CD14-positive monocyte (primary cell): ENCODE measurements at regions not wholly inside any gene's neighbourhood (a gene's known extent, or its start where the extent isn't known, plus 50 kb on each side); places are given as distances from the start of the nearest gene placed in this dataset.

Source experiments
- DNase-seq, 3 donors: peaks; one replicate each; pipeline ENCODE4 v3.0.0-alpha.2; 2011 to 2022
- H2AFZ ChIP-seq: 2 replicates; pipeline ENCODE4 v1.6.0; 2012; ENCODE audit warnings: mild to moderate bottlenecking, low read depth, low read length, inconsistent platforms; ENCODE audit not compliant: insufficient read depth, poor library complexity, severe bottlenecking
- H3K27ac ChIP-seq, 2 donors: 1 replicate in 1 of 2; 2 replicates in 1 of 2; pipeline ENCODE4 v1.5.1; 2012 to 2013; ENCODE audit warnings: low read length in 2 of 2, control low read depth in 1 of 2, inconsistent platforms in 1 of 2, low read depth in 1 of 2, mild to moderate bottlenecking in 1 of 2
- H3K27me3 ChIP-seq, 2 donors: one replicate each; pipeline versions ENCODE4 v1.6.0 to v1.6.1; 2011 to 2013; ENCODE audit warnings: low read length in 2 of 2; ENCODE audit not compliant: control insufficient read depth in 2 of 2, insufficient read depth in 2 of 2
- H3K36me3 ChIP-seq, 2 donors: replicated peaks in 1 of 2; 1 replicate in 1 of 2; 2 replicates in 1 of 2; pipeline versions ENCODE4 v1.5.1 to v1.6.1; 2012 to 2013; ENCODE audit warnings: low read length in 2 of 2, control low read depth in 1 of 2, inconsistent platforms in 1 of 2, mild to moderate bottlenecking in 1 of 2; ENCODE audit not compliant: insufficient read depth in 2 of 2, control insufficient read depth in 1 of 2
- H3K4me1 ChIP-seq, 2 donors: 1 replicate in 1 of 2; 2 replicates in 1 of 2; pipeline versions ENCODE4 v1.5.1 to v1.6.1; 2012 to 2013; ENCODE audit warnings: low read length in 2 of 2, control low read depth in 1 of 2, inconsistent platforms in 1 of 2, mild to moderate bottlenecking in 1 of 2, moderate library complexity in 1 of 2; ENCODE audit not compliant: insufficient read depth in 2 of 2, control insufficient read depth in 1 of 2
- H3K4me2 ChIP-seq: replicated peaks from 2 replicates; pipeline ENCODE3; 2012; ENCODE audit warnings: low read length, moderate library complexity, mild to moderate bottlenecking; ENCODE audit not compliant: poor library complexity, severe bottlenecking; ENCODE audit errors: extremely low read depth
- H3K4me3 ChIP-seq, 3 experiments: fragments of 200-600 bp in 1 of 3; sonication (generic) in 1 of 3; replicated peaks in 1 of 3; 1 replicate in 2 of 3; 2 replicates in 1 of 3; pipeline ENCODE4 v1.5.1; 2011 to 2013; ENCODE audit warnings: low read length in 3 of 3, mild to moderate bottlenecking in 3 of 3, control low read depth in 2 of 3, low read depth in 2 of 3, inconsistent platforms in 1 of 3, moderate library complexity in 1 of 3
- H3K79me2 ChIP-seq: 2 replicates; pipeline ENCODE4 v1.6.0; 2012; ENCODE audit warnings: mild to moderate bottlenecking, control low read depth, inconsistent platforms, low read length, moderate library complexity; ENCODE audit not compliant: insufficient read depth
- H3K9ac ChIP-seq: 2 replicates; pipeline ENCODE4 v1.6.0; 2017; ENCODE audit warnings: low read length, mild to moderate bottlenecking; ENCODE audit not compliant: insufficient read depth, poor library complexity, severe bottlenecking
- H3K9me3 ChIP-seq, 2 donors: replicated peaks in 1 of 2; 1 replicate in 1 of 2; 2 replicates in 1 of 2; pipeline versions ENCODE4 v1.5.1 to v1.6.1; 2012 to 2013; ENCODE audit warnings: low read length in 2 of 2, control low read depth in 1 of 2; ENCODE audit not compliant: control insufficient read depth in 1 of 2, insufficient read depth in 1 of 2
- H4K20me1 ChIP-seq: 2 replicates; pipeline ENCODE4 v1.6.0; 2012; ENCODE audit warnings: mild to moderate bottlenecking, low read length, control low read depth, moderate library complexity; ENCODE audit not compliant: insufficient read depth
- H3K27ac Mint-ChIP-seq, 7 donors: one replicate each; pipeline ENCODE4 v1.8.0; 2020; ENCODE audit warnings: mild to moderate bottlenecking in 7 of 7, mixed read lengths in 7 of 7, moderate library complexity in 6 of 7, inconsistent platforms in 2 of 7
- H3K27me3 Mint-ChIP-seq, 3 donors: one replicate each; pipeline ENCODE4 v1.8.0; 2021 to 2022; ENCODE audit warnings: low read depth in 3 of 3, mild to moderate bottlenecking in 3 of 3, mixed read lengths in 3 of 3, moderate library complexity in 3 of 3, inconsistent platforms in 1 of 3
- H3K36me3 Mint-ChIP-seq, 2 donors: one replicate each; pipeline ENCODE4 v1.8.0; 2020; ENCODE audit warnings: mixed read lengths in 2 of 2, inconsistent platforms in 1 of 2, mild to moderate bottlenecking in 1 of 2
- H3K4me1 Mint-ChIP-seq: one replicate; pipeline ENCODE4 v1.8.0; 2020; ENCODE audit warnings: mild to moderate bottlenecking, mixed read lengths
- H3K4me3 Mint-ChIP-seq, 2 donors: one replicate each; pipeline ENCODE4 v1.8.0; 2020; ENCODE audit warnings: mild to moderate bottlenecking in 2 of 2, mixed read lengths in 2 of 2, moderate library complexity in 1 of 2
- H3K9me3 Mint-ChIP-seq, 7 donors: one replicate each; pipeline ENCODE4 v1.8.0; 2020 to 2022; ENCODE audit warnings: mixed read lengths in 7 of 7, mild to moderate bottlenecking in 6 of 7, moderate library complexity in 6 of 7, inconsistent platforms in 2 of 7
- CTCF ChIP-seq: fragments of 200-600 bp; IDR thresholded peaks from one replicate; pipeline ENCODE4 v1.8.0; 2022; ENCODE audit warnings: antibody characterized with exemption, mild to moderate bottlenecking
- WGBS: methylation state at CpG from one replicate; pipeline ENCODE4 v1.1.5; 2013; ENCODE audit warnings: missing lambda C conversion rate; ENCODE audit not compliant: insufficient coverage; 5-methylcytosine and 5-hydroxymethylcytosine counted together
- intact Hi-C, 2 donors: fragments of 100-400 bp; cut with micrococcal nuclease; formaldehyde crosslinking; loops; one replicate each; pipeline versions ENCODE4 v1.15.0 to v1.15.1; 2023

DNA sequence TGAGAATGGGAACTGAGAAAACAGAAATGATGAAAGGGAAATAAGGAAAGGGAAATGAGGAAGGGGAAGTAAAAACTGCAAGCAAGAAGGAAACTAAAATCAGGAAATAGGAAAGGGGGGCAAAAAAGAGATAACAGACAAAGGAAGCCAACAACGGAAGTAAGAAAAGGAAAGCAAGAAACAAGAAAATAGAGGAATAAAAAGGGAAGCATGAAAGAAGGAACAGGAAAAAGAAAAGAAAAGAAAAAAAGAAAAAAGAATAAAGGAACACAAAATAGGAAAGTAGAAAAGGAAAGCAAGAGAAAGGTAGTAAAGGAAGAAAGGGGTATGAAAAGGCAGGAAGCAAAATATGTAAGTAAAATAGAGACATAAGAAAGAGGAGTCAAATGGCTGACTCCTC, 241.2 kb upstream of the NCKAP5 start:
- H3K27ac Mint-ChIP-seq: peak overlapping the region in 1 of 7 donors; percentile 17
- H4K20me1 ChIP-seq: no peaks in the 10 kb centered on the region
- no peak for TF ChIP-seq CTCF
- H3K9me3 ChIP-seq: peaks cover 36 to 77% of the 10 kb centered on the region in 2 donors
- no peaks in the 10 kb centered on the region for H3K4me1 ChIP-seq
- H3K9ac ChIP-seq: no peak overlapping the region
- H3K79me2 ChIP-seq: no peaks in the 10 kb centered on the region
- H3K9me3 Mint-ChIP-seq: peaks cover 40 to 68% (median 60%) of the 10 kb centered on the region in 7 donors
- no peak overlapping the region for H3K4me3 ChIP-seq
- H3K4me1 Mint-ChIP-seq: no peaks in the 10 kb centered on the region
- H3K27ac ChIP-seq: no peak overlapping the region
- no peak for DNase-seq
- no peak overlapping the region for H3K4me3 Mint-ChIP-seq
- intact Hi-C loops: no loop called here
- H3K36me3 ChIP-seq: no peaks in the 10 kb centered on the region
- peaks cover 0 to 8% of the 10 kb centered on the region in 2 donors for H3K36me3 Mint-ChIP-seq
- no peak overlapping the region for H3K4me2 ChIP-seq
- H3K27me3 Mint-ChIP-seq: peaks cover 0 to 10% (median 4%) of the 10 kb centered on the region in 3 donors
- WGBS: no CpG with 5 or more reads among the region's 1 CpG
- no peaks in the 10 kb centered on the region for H3K27me3 ChIP-seq
- no peak overlapping the region for H2AFZ ChIP-seq

DNA sequence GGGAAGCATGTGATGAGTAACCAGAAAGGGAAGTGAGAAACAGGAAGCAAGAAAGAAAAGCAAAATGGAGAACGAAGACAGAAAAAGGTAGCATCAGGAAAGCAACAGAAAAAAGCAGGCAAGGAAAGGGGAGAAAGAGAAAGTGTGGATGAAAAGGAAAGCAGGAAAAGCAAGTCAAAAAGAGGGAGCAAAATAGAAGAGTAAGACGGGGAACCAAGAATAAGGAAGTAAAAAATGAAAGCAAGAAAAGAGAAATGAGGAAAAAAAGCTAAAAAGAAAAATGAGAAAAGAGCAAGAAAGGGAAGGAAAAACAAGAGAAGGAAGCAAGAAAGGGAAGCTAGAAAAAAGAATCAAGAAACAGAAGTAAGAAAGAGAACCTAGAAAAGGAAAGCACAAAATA, 242.3 kb upstream of the NCKAP5 start:
- Histone ChIP-seq H3K9me3 (peaks cover 44 to 85% of the 10 kb centered on the region in 2 donors), H3K36me3 (no peaks in the 10 kb centered on the region), H3K27me3 (no peaks in the 10 kb centered on the region), H3K4me2 (no peak overlapping the region), H2AFZ (no peak overlapping the region), H3K27ac (no peak overlapping the region), H3K4me1 (no peaks in the 10 kb centered on the region), H4K20me1 (no peaks in the 10 kb centered on the region), H3K79me2 (no peaks in the 10 kb centered on the region), H3K4me3 (peak overlapping the region in 1 of 3 experiments; percentile 0), H3K9ac (no peak overlapping the region)
- H3K27ac Mint-ChIP-seq: peak overlapping the region in 2 of 7 donors; percentile 35 to 52
- no peaks in the 10 kb centered on the region for H3K4me1 Mint-ChIP-seq
- peaks cover 0 to 8% of the 10 kb centered on the region in 2 donors for H3K36me3 Mint-ChIP-seq
- TF ChIP-seq CTCF: no peak
- peaks cover 42 to 78% (median 65%) of the 10 kb centered on the region in 7 donors for H3K9me3 Mint-ChIP-seq
- no peak overlapping the region for H3K4me3 Mint-ChIP-seq
- intact Hi-C loops: no loop called here
- no peak for DNase-seq
- peaks cover 0 to 10% (median 4%) of the 10 kb centered on the region in 3 donors for H3K27me3 Mint-ChIP-seq
- WGBS: 50% methylated on average over 1 of the region's 2 CpGs
